H9 (cell line): ENCODE measurements at regions not wholly inside any gene's neighbourhood (a gene's known extent, or its start where the extent isn't known, plus 50 kb on each side); places are given as distances from the start of the nearest gene placed in this dataset.

Experiments used
- DNase-seq: peaks from one replicate; pipeline ENCODE4 v3.0.0-alpha.2; 2017
- H2AFZ ChIP-seq: one replicate; pipeline ENCODE4 v1.6.1; 2013; ENCODE audit warnings: mild to moderate bottlenecking, low read length, control low read depth, moderate library complexity
- H2AK5ac ChIP-seq: 2 replicates; pipeline ENCODE4 v1.6.1; 2013; ENCODE audit warnings: low read length, control low read depth, mixed read lengths; ENCODE audit not compliant: insufficient read length
- H2BK120ac ChIP-seq: one replicate; pipeline ENCODE4 v1.6.1; 2013; ENCODE audit warnings: low read depth, mild to moderate bottlenecking, low read length, control low read depth, inconsistent platforms; ENCODE audit not compliant: poor library complexity, severe bottlenecking
- H2BK12ac ChIP-seq: 2 replicates; pipeline ENCODE4 v1.6.1; 2013; ENCODE audit warnings: low read length, control low read depth, mixed read lengths, low read depth; ENCODE audit not compliant: insufficient read length
- H2BK15ac ChIP-seq: 2 replicates; pipeline ENCODE4 v1.6.1; 2013; ENCODE audit warnings: low read depth, low read length, control low read depth
- H2BK20ac ChIP-seq: one replicate; pipeline ENCODE4 v1.6.1; 2013; ENCODE audit warnings: low read depth, mild to moderate bottlenecking, low read length, control low read depth, inconsistent platforms; ENCODE audit not compliant: poor library complexity, severe bottlenecking
- H2BK5ac ChIP-seq: 2 replicates; pipeline ENCODE4 v1.6.1; 2013; ENCODE audit warnings: low read length, control low read depth, mixed read lengths; ENCODE audit not compliant: insufficient read length
- H3K14ac ChIP-seq: 2 replicates; pipeline ENCODE4 v1.6.1; 2013; ENCODE audit warnings: low read length, control low read depth; ENCODE audit not compliant: insufficient read depth
- H3K18ac ChIP-seq: 2 replicates; pipeline ENCODE4 v1.6.1; 2013; ENCODE audit warnings: low read depth, mild to moderate bottlenecking, mixed read lengths, low read length, control low read depth; ENCODE audit not compliant: insufficient read length
- H3K23ac ChIP-seq: 2 replicates; pipeline ENCODE4 v1.6.1; 2013; ENCODE audit warnings: low read length, control low read depth, mixed read lengths, low read depth; ENCODE audit not compliant: insufficient read length
- H3K23me2 ChIP-seq: 2 replicates; pipeline ENCODE4 v1.6.1; 2013; ENCODE audit warnings: low read depth, mild to moderate bottlenecking, mixed read lengths, low read length, control low read depth; ENCODE audit not compliant: insufficient read length, poor library complexity, severe bottlenecking
- H3K27ac ChIP-seq: 2 replicates; pipeline ENCODE4 v1.5.1; 2013; ENCODE audit warnings: low read length, control low read depth, mixed read lengths, low read depth; ENCODE audit not compliant: insufficient read length
- H3K27me3 ChIP-seq: 2 replicates; pipeline ENCODE4 v1.6.1; 2013; ENCODE audit warnings: low read length, control low read depth, inconsistent platforms; ENCODE audit not compliant: insufficient read depth
- H3K4ac ChIP-seq: 2 replicates; pipeline ENCODE4 v1.6.1; 2013; ENCODE audit warnings: low read depth, mild to moderate bottlenecking, control low read depth, inconsistent platforms, low read length, moderate library complexity
- H3K4me1 ChIP-seq: 2 replicates; pipeline ENCODE4 v1.6.1; 2013; ENCODE audit warnings: low read length, control low read depth, inconsistent platforms; ENCODE audit not compliant: insufficient read depth
- H3K4me2 ChIP-seq: 2 replicates; pipeline ENCODE4 v1.6.1; 2013; ENCODE audit warnings: low read length, control low read depth, mixed read lengths; ENCODE audit not compliant: insufficient read length, insufficient read depth
- H3K56ac ChIP-seq: 2 replicates; pipeline ENCODE4 v1.6.1; 2013; ENCODE audit warnings: low read depth, mild to moderate bottlenecking, mixed read lengths, low read length, control low read depth; ENCODE audit not compliant: insufficient read length
- H3K79me1 ChIP-seq: 2 replicates; pipeline ENCODE4 v1.6.1; 2013; ENCODE audit warnings: low read depth, mild to moderate bottlenecking, moderate library complexity, low read length, control low read depth, inconsistent platforms; ENCODE audit not compliant: insufficient read depth, poor library complexity, severe bottlenecking
- H3K79me2 ChIP-seq: 2 replicates; pipeline ENCODE4 v1.6.1; 2013; ENCODE audit warnings: low read length, control low read depth, inconsistent platforms; ENCODE audit not compliant: insufficient read depth
- H3K9ac ChIP-seq: 2 replicates; pipeline ENCODE4 v1.6.1; 2013; ENCODE audit warnings: low read length, control low read depth, mixed read lengths; ENCODE audit not compliant: insufficient read length; ENCODE audit errors: extremely low read depth
- H3K9me3 ChIP-seq: one replicate; pipeline ENCODE4 v1.6.1; 2013; ENCODE audit warnings: low read depth, low read length, inconsistent platforms; ENCODE audit not compliant: control insufficient read depth
- H3T11ph ChIP-seq: one replicate; pipeline ENCODE4 v1.6.1; 2013; ENCODE audit warnings: mild to moderate bottlenecking, low read length, control low read depth, inconsistent platforms
- H4K20me1 ChIP-seq: one replicate; pipeline ENCODE4 v1.6.1; 2013; ENCODE audit not compliant: control insufficient read depth, insufficient read length, insufficient read depth
- H4K5ac ChIP-seq: 2 replicates; pipeline ENCODE4 v1.6.1; 2013; ENCODE audit warnings: low read depth, mild to moderate bottlenecking, mixed read lengths, low read length, control low read depth; ENCODE audit not compliant: insufficient read length
- H4K8ac ChIP-seq: replicated peaks from 2 replicates; pipeline ENCODE4 v1.6.1; 2013; ENCODE audit warnings: low read length, control low read depth, mixed read lengths, low read depth; ENCODE audit not compliant: insufficient read length
- H4K91ac ChIP-seq: 2 replicates; pipeline ENCODE4 v1.6.1; 2013; ENCODE audit warnings: low read depth, mild to moderate bottlenecking, moderate library complexity, mixed read lengths, low read length, control low read depth; ENCODE audit not compliant: insufficient read length
- H3K27ac Mint-ChIP-seq, 3 experiments: 2 replicates in 2 of 3; 3 replicates in 1 of 3; pipeline ENCODE4 v1.8.0; 2020 to 2021; ENCODE audit warnings: mixed read lengths in 3 of 3, mild to moderate bottlenecking in 1 of 3, moderate library complexity in 1 of 3
- H3K27me3 Mint-ChIP-seq: 2 replicates; pipeline ENCODE4 v1.8.0; 2021; ENCODE audit warnings: low read depth, mild to moderate bottlenecking, moderate library complexity, mixed read lengths
- H3K36me3 Mint-ChIP-seq, 3 experiments: 2 replicates in 2 of 3; 3 replicates in 1 of 3; pipeline ENCODE4 v1.8.0; 2020 to 2021; ENCODE audit warnings: low read depth in 3 of 3, mixed read lengths in 3 of 3; ENCODE audit not compliant: insufficient read depth in 1 of 3
- H3K4me1 Mint-ChIP-seq, 2 experiments: 2 replicates each; pipeline ENCODE4 v1.8.0; 2020; ENCODE audit warnings: mixed read lengths in 2 of 2
- H3K4me3 Mint-ChIP-seq, 2 experiments: 2 replicates in 1 of 2; 3 replicates in 1 of 2; pipeline ENCODE4 v1.8.0; 2020 to 2021; ENCODE audit warnings: mild to moderate bottlenecking in 2 of 2, mixed read lengths in 2 of 2, moderate library complexity in 1 of 2
- H3K9me3 Mint-ChIP-seq, 2 experiments: 2 replicates in 1 of 2; 3 replicates in 1 of 2; pipeline ENCODE4 v1.8.0; 2020; ENCODE audit warnings: mild to moderate bottlenecking in 2 of 2, mixed read lengths in 2 of 2, moderate library complexity in 1 of 2
- WGBS: extraction: QIAGEN DNeasy Blood & Tissue Kit; methylation state at CpG from one replicate; pipeline ENCODE4 v1.1.7; 2013; ENCODE audit warnings: missing lambda C conversion rate, low lambda C conversion rate, mixed read lengths; ENCODE audit not compliant: insufficient read length; ENCODE audit errors: extremely low coverage; 5-methylcytosine and 5-hydroxymethylcytosine counted together
- TF ChIP-seq, protein P1 (sequence below): fragments of 200-600 bp; sonication (generic); conservative IDR thresholded peaks from 3 replicates; pipeline ENCODE4 v1.8.0; 2021; ENCODE audit warnings: antibody characterized with exemption, mild to moderate bottlenecking

DNA sequence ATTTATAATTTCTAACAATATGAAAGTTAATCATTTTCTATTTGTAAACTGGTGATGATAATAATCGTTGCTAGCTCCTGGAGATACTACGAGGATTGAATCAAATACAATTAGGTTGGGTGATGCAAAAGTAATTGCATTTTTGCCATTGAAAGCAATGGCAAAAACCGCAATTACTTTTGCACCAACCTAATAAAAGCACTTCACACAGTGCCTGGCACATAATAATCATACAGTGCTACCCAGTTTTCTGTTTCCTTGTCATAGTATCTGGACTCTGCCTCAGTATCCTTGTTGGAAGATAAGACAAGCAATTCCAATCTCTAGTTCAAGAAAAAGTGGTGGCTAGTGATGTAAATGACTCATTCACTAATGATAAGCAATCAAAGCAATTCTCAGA, 176.8 kb upstream of the TRPC5 start:
- Histone ChIP-seq H3T11ph (no peak overlapping the region), H3K79me2 (no peaks in the 10 kb centered on the region), H3K79me1 (no peaks in the 10 kb centered on the region), H2AK5ac (no peak overlapping the region), H2BK5ac (no peak overlapping the region), H4K20me1 (no peaks in the 10 kb centered on the region), H3K23ac (no peak overlapping the region), H4K5ac (no peak overlapping the region), H2BK12ac (no peak overlapping the region), H3K9ac (no peak overlapping the region), H3K14ac (no peak overlapping the region), H3K18ac (no peak overlapping the region), H3K27me3 (no peaks in the 10 kb centered on the region), H3K4me1 (no peaks in the 10 kb centered on the region), H4K91ac (no peak overlapping the region), H2BK120ac (no peak overlapping the region), H3K4ac (no peak overlapping the region), H3K56ac (no peak overlapping the region), H3K27ac (no peak overlapping the region), H3K23me2 (no peaks in the 10 kb centered on the region), H3K9me3 (no peaks in the 10 kb centered on the region), H2BK15ac (no peak overlapping the region), H2BK20ac (no peak overlapping the region), H2AFZ (no peak overlapping the region), H4K8ac (no peak overlapping the region), H3K4me2 (no peak overlapping the region)
- no peak for DNase-seq
- no peaks in the 10 kb centered on the region; a peak in 1 of 5 replicates for H3K9me3 Mint-ChIP-seq
- H3K27me3 Mint-ChIP-seq = no peaks in the 10 kb centered on the region
- no CpG with 5 or more reads among the region's 3 CpGs for WGBS
- H3K36me3 Mint-ChIP-seq = no peaks in the 10 kb centered on the region
- no peak overlapping the region for H3K27ac Mint-ChIP-seq
- TF ChIP-seq, protein P1, sequence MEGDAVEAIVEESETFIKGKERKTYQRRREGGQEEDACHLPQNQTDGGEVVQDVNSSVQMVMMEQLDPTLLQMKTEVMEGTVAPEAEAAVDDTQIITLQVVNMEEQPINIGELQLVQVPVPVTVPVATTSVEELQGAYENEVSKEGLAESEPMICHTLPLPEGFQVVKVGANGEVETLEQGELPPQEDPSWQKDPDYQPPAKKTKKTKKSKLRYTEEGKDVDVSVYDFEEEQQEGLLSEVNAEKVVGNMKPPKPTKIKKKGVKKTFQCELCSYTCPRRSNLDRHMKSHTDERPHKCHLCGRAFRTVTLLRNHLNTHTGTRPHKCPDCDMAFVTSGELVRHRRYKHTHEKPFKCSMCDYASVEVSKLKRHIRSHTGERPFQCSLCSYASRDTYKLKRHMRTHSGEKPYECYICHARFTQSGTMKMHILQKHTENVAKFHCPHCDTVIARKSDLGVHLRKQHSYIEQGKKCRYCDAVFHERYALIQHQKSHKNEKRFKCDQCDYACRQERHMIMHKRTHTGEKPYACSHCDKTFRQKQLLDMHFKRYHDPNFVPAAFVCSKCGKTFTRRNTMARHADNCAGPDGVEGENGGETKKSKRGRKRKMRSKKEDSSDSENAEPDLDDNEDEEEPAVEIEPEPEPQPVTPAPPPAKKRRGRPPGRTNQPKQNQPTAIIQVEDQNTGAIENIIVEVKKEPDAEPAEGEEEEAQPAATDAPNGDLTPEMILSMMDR = no peak
- H3K4me1 Mint-ChIP-seq = no peaks in the 10 kb centered on the region
- H3K4me3 Mint-ChIP-seq = no peak overlapping the region
